ENCODE measurements at regions not wholly inside any gene's neighbourhood (a gene's known extent, or its start where the extent isn't known, plus 50 kb on each side); places are given as distances from the start of the nearest gene placed in this dataset.

- DNase-seq (ENCODE audit: low spot score), result no peak
- Histone ChIP-seq H3K27ac (no peak overlapping the region), H3K9me2 (replicated peaks; ENCODE audit: insufficient read depth) (no peaks in the 10 kb centered on the region), H4K20me1 (ENCODE audit: insufficient read depth, poor library complexity, severe bottlenecking) (no peaks in the 10 kb centered on the region), H3K4me3 (no peak overlapping the region), H3K79me2 (no peaks in the 10 kb centered on the region), H3K4me1 (ENCODE audit: insufficient read depth) (no peaks in the 10 kb centered on the region), H3K27me3 (no peaks in the 10 kb centered on the region), H3K36me3 (replicated peaks; ENCODE audit: insufficient read depth, low read depth) (no peaks in the 10 kb centered on the region), H2AFZ (no peak overlapping the region), H3K9me3 (ENCODE audit: low read depth) (no peaks in the 10 kb centered on the region), H3K4me2 (no peak overlapping the region)
- 43% methylated on average over 2 of the region's 2 CpGs for WGBS (ENCODE audit: low lambda C conversion rate, missing lambda C conversion rate)
- TF ChIP-seq EZH2phosphoT487 (IDR thresholded peaks at IDR 0.05; ENCODE audit: low read depth, severe bottlenecking, unreplicated experiment), result no peak
- no peak for TF ChIP-seq CTCF (IDR thresholded peaks at IDR 0.05; ENCODE audit: poor library complexity)
- no peak for TF ChIP-seq EZH2 (IDR thresholded peaks at IDR 0.05; ENCODE audit: borderline replicate concordance)
Observed at GRCh38 chr10:129187331-129187730, 279.7 kb upstream of the MGMT start.

DNA sequence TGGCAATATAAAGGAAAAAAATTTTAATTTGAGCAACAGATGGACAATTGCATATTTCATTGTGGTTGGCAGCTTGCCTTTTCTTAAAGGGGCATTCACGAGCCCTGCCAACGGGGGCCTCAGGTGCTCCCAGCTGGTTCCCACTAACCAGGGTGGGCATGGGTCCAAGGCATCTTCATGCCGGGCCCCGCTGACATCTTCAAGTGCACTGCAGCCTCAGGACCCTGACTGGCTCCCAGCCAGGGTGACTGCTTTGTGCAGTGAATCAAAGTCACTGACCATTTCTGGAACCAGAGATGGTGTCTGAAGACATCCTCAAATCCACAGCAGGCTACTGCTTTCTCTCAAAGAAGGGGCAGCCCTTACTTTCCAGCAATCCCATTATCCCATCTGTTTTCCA lies 275.2 kb upstream of the MGMT start:
- H3K36me3 ChIP-seq (replicated peaks; ENCODE audit: insufficient read depth, low read depth), result no peaks in the 10 kb centered on the region
- H3K79me2 ChIP-seq, result no peaks in the 10 kb centered on the region
- no peak for DNase-seq (ENCODE audit: low spot score)
- H2AFZ ChIP-seq, result no peak overlapping the region
- H3K4me2 ChIP-seq, result no peak overlapping the region
- no peak overlapping the region for H3K4me3 ChIP-seq
- no peaks in the 10 kb centered on the region for H3K4me1 ChIP-seq (ENCODE audit: insufficient read depth)
- H3K9me2 ChIP-seq (replicated peaks; ENCODE audit: insufficient read depth), result no peaks in the 10 kb centered on the region
- TF ChIP-seq EZH2 (IDR thresholded peaks at IDR 0.05; ENCODE audit: borderline replicate concordance) (no peak), CTCF (IDR thresholded peaks at IDR 0.05; ENCODE audit: poor library complexity) (no peak), EZH2phosphoT487 (IDR thresholded peaks at IDR 0.05; ENCODE audit: low read depth, severe bottlenecking, unreplicated experiment) (no peak)
- H3K27ac ChIP-seq, result no peak overlapping the region
- WGBS (ENCODE audit: low lambda C conversion rate, missing lambda C conversion rate), result 79% methylated on average over 4 of the region's 4 CpGs
- no peaks in the 10 kb centered on the region for H4K20me1 ChIP-seq (ENCODE audit: insufficient read depth, poor library complexity, severe bottlenecking)
- no peaks in the 10 kb centered on the region for H3K27me3 ChIP-seq
- H3K9me3 ChIP-seq (ENCODE audit: low read depth), result no peaks in the 10 kb centered on the region

DNA sequence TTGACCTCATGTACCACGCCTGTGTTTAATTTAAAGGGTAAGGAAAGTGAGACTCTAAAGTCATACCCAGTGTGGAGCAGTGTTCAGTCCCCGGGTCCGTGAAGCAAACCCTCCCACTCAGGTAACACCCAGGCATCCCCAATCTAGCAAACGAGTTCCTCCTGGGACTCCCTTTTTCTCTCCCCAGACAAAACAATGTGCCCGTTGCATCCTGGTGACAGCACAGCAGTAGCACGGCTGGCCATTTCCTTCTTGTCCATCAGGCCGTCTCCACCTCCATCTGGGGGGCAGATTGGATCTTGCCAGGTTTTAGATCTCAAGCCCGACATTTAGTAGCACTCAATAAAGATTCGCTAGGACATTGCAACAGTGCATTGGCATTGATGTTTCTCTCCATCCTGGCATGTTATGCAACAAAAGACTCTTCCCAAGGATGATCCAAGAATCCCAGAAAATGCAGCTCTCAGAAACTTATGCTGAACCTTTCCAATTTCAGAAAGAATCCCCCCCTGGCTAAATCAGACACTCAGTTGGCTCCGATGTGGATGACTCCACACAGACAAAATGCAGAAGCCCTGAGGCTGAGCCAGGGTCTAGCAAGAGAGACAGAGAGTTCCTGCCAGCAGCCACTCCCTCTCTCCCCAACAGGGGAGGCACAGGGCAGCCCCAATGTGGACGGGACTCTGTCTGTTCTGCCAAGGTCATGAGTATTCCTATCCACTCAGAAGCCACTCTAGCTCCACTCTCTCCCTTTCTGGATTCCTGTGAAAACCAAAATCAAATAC lies 274.5 kb upstream of the MGMT start:
- Histone ChIP-seq H3K9me3 (ENCODE audit: low read depth) (no peaks in the 10 kb centered on the region), H3K4me1 (ENCODE audit: insufficient read depth) (no peaks in the 10 kb centered on the region)
- WGBS (ENCODE audit: low lambda C conversion rate, missing lambda C conversion rate), result 71% methylated on average over 11 of the region's 11 CpGs

More for the DNA sequence above, 274.5 kb upstream of the MGMT start:
- H3K27ac ChIP-seq, result no peak overlapping the region
- H4K20me1 ChIP-seq (ENCODE audit: insufficient read depth, poor library complexity, severe bottlenecking), result no peaks in the 10 kb centered on the region
- no peak overlapping the region for H3K4me2 ChIP-seq
- no peaks in the 10 kb centered on the region for H3K9me2 ChIP-seq (replicated peaks; ENCODE audit: insufficient read depth)
- H3K79me2 ChIP-seq, result no peaks in the 10 kb centered on the region
- no peaks in the 10 kb centered on the region for H3K36me3 ChIP-seq (replicated peaks; ENCODE audit: insufficient read depth, low read depth)
- no peak overlapping the region for H2AFZ ChIP-seq
- no peak for DNase-seq (ENCODE audit: low spot score)
- TF ChIP-seq EZH2 (IDR thresholded peaks at IDR 0.05; ENCODE audit: borderline replicate concordance) (no peak), CTCF (IDR thresholded peaks at IDR 0.05; ENCODE audit: poor library complexity) (no peak), EZH2phosphoT487 (IDR thresholded peaks at IDR 0.05; ENCODE audit: low read depth, severe bottlenecking, unreplicated experiment) (no peak)
- no peaks in the 10 kb centered on the region for H3K27me3 ChIP-seq
- H3K4me3 ChIP-seq, result no peak overlapping the region
